ENCODE measurements at regions not wholly inside any gene's neighbourhood (a gene's known extent, or its start where the extent isn't known, plus 50 kb on each side); places are given as distances from the start of the nearest gene placed in this dataset.

DNA sequence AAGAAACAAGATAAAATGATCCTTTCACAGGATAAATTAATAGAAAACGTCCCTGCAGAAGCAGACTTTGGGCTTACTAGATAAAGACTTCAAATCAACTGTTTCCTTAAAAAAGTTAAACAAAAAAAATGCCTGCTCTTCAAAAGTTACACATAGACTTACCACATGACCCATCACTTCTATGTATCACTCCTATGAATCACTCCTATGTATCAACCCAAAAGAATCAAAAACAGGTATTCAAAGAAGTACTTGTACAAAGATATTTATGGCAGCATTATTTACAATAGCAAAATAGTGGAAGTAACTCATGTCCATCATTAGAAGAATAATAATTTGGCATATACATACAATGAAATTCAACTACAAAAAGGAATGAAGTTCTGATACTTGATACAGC is 56.3 kb upstream of the PRDM9 start:
- Histone ChIP-seq H3K9me3 (ENCODE audit: insufficient read depth, low read length) (no peaks in the 10 kb centered on the region), H3K9ac (ENCODE audit: insufficient read length, low read depth) (no peak overlapping the region), H3K4me1 (ENCODE audit: insufficient read depth, insufficient read length) (no peaks in the 10 kb centered on the region), H3K4me3 (ENCODE audit: insufficient read length, low read depth) (no peak overlapping the region), H3K27me3 (ENCODE audit: insufficient read depth, insufficient read length) (no peaks in the 10 kb centered on the region), H3K36me3 (ENCODE audit: insufficient read depth, insufficient read length, low read length) (no peaks in the 10 kb centered on the region)
- no peak for DNase-seq (ENCODE audit: low read depth, low spot score)
- TF ChIP-seq YY1 (IDR thresholded peaks at IDR 0.05; ENCODE audit: insufficient read depth, insufficient read length) (no peak), SUZ12 (IDR thresholded peaks at IDR 0.05; ENCODE audit: extremely low read depth, insufficient read depth, insufficient read length) (no peak), ZNF274 (IDR thresholded peaks at IDR 0.05; ENCODE audit: low read depth, low read length) (no peak)

DNA sequence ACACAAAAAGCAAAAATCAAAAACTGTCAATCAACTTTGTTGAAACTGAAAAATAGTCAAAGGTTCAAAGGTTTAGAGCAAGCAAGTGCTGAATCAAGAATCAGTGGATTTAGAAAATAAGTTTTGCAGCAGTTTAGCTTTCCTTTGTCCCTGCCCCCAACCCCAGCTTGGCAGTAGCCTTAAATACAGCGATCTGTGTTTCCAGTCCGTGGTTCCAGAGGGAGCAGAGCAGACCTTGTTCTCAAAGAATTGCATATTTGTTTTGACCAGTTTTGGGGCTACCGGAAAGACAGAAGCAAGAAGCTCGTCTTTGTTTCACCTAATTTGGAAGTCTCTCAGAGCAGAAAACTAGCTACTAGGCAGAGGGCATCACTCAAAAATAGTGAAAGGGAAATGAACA is 57.2 kb upstream of the PRDM9 start:
- no peaks in the 10 kb centered on the region for H3K36me3 ChIP-seq (ENCODE audit: insufficient read depth, insufficient read length, low read length)
- no peak overlapping the region for H3K4me3 ChIP-seq (ENCODE audit: insufficient read length, low read depth)
- no peak for DNase-seq (ENCODE audit: low read depth, low spot score)
- H3K4me1 ChIP-seq (ENCODE audit: insufficient read depth, insufficient read length) = no peaks in the 10 kb centered on the region
- H3K9me3 ChIP-seq (ENCODE audit: insufficient read depth, low read length) = no peaks in the 10 kb centered on the region
- no peak overlapping the region for H3K9ac ChIP-seq (ENCODE audit: insufficient read length, low read depth)
- H3K27me3 ChIP-seq (ENCODE audit: insufficient read depth, insufficient read length) = no peaks in the 10 kb centered on the region
- no peak for TF ChIP-seq SUZ12 (IDR thresholded peaks at IDR 0.05; ENCODE audit: extremely low read depth, insufficient read depth, insufficient read length)
- TF ChIP-seq ZNF274 (IDR thresholded peaks at IDR 0.05; ENCODE audit: low read depth, low read length) = no peak

DNA sequence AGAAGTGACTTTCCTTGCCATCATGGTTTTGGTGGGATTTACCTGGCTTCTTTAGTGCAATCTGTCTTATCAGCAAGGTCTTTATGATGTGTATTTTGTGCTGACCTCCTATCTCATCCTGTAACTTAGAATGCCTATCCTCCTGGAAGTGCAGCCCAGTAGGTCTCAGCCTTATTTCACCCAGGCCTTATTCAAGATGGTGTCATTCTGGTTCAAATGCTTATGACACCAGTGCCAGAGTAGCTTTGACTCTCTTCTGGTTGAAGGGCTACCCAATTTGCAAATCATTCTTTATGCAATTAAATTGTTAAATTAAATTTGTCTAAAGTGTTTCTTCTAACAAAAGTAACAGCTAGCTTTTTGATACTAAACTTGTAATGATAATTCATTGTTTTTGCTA is 58.8 kb upstream of the PRDM9 start:
- Histone ChIP-seq H3K27me3 (ENCODE audit: insufficient read depth, insufficient read length) (no peaks in the 10 kb centered on the region), H3K4me1 (ENCODE audit: insufficient read depth, insufficient read length) (no peaks in the 10 kb centered on the region), H3K4me3 (ENCODE audit: insufficient read length, low read depth) (no peak overlapping the region), H3K9me3 (ENCODE audit: insufficient read depth, low read length) (no peaks in the 10 kb centered on the region), H3K36me3 (ENCODE audit: insufficient read depth, insufficient read length, low read length) (no peaks in the 10 kb centered on the region), H3K9ac (ENCODE audit: insufficient read length, low read depth) (no peak overlapping the region)
- TF ChIP-seq SUZ12 (IDR thresholded peaks at IDR 0.05; ENCODE audit: extremely low read depth, insufficient read depth, insufficient read length) = no peak
- no peak for TF ChIP-seq YY1 (IDR thresholded peaks at IDR 0.05; ENCODE audit: insufficient read depth, insufficient read length)
- no peak for TF ChIP-seq ZNF274 (IDR thresholded peaks at IDR 0.05; ENCODE audit: low read depth, low read length)
- no peak for DNase-seq (ENCODE audit: low read depth, low spot score)

DNA sequence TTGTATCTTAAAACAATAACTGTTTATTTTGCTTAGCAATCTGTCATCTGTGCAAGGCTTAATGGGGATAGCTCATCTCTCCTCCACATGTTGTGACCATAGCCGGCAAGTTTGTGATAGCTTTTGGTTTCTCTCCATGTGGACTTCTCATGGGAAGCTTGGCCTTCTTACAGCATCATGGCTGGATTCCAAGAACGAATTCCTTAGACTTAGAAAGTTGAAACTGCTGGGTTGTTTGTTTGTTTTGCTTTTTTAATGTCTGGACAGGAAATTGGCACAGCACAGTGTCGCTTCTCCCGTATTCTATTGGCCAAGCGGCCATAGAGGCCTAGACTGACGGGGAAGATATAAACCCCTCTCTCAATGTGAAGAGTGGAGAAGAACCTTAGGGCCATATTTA is 61.0 kb upstream of the PRDM9 start:
- Histone ChIP-seq H3K27me3 (ENCODE audit: insufficient read depth, insufficient read length) (no peaks in the 10 kb centered on the region), H3K9ac (ENCODE audit: insufficient read length, low read depth) (no peak overlapping the region), H3K4me1 (ENCODE audit: insufficient read depth, insufficient read length) (no peaks in the 10 kb centered on the region), H3K4me3 (ENCODE audit: insufficient read length, low read depth) (no peak overlapping the region), H3K9me3 (ENCODE audit: insufficient read depth, low read length) (no peaks in the 10 kb centered on the region), H3K36me3 (ENCODE audit: insufficient read depth, insufficient read length, low read length) (no peaks in the 10 kb centered on the region)
- TF ChIP-seq YY1 (IDR thresholded peaks at IDR 0.05; ENCODE audit: insufficient read depth, insufficient read length) (no peak), SUZ12 (IDR thresholded peaks at IDR 0.05; ENCODE audit: extremely low read depth, insufficient read depth, insufficient read length) (no peak), ZNF274 (IDR thresholded peaks at IDR 0.05; ENCODE audit: low read depth, low read length) (no peak)
- no peak for DNase-seq (ENCODE audit: low read depth, low spot score)

DNA sequence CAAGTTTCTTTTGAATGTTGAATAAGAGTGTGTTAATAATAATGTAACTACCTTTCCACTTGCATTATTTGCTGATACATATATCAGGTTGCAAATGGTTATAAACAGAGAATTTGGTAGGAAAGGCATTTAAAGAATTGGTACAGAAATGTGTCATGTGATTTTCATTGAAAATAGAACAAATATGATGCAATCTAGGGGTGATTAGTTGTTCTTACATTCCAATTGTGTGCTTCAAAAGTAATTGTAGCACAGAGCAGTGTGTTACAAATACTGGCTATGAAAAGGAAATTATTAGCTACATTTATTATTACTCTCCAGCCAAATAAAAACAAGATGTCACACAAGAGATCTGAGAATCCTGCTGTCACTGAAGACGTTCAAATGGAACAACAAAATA is 61.8 kb upstream of the PRDM9 start:
- no peak overlapping the region for H3K9ac ChIP-seq (ENCODE audit: insufficient read length, low read depth)
- no peak for TF ChIP-seq ZNF274 (IDR thresholded peaks at IDR 0.05; ENCODE audit: low read depth, low read length)
- TF ChIP-seq YY1 (IDR thresholded peaks at IDR 0.05; ENCODE audit: insufficient read depth, insufficient read length) = no peak
- no peak for TF ChIP-seq SUZ12 (IDR thresholded peaks at IDR 0.05; ENCODE audit: extremely low read depth, insufficient read depth, insufficient read length)
- no peak for DNase-seq (ENCODE audit: low read depth, low spot score)
- H3K4me3 ChIP-seq (ENCODE audit: insufficient read length, low read depth) = no peak overlapping the region
- H3K36me3 ChIP-seq (ENCODE audit: insufficient read depth, insufficient read length, low read length) = no peaks in the 10 kb centered on the region
- no peaks in the 10 kb centered on the region for H3K27me3 ChIP-seq (ENCODE audit: insufficient read depth, insufficient read length)
- H3K9me3 ChIP-seq (ENCODE audit: insufficient read depth, low read length) = no peaks in the 10 kb centered on the region
- no peaks in the 10 kb centered on the region for H3K4me1 ChIP-seq (ENCODE audit: insufficient read depth, insufficient read length)

DNA sequence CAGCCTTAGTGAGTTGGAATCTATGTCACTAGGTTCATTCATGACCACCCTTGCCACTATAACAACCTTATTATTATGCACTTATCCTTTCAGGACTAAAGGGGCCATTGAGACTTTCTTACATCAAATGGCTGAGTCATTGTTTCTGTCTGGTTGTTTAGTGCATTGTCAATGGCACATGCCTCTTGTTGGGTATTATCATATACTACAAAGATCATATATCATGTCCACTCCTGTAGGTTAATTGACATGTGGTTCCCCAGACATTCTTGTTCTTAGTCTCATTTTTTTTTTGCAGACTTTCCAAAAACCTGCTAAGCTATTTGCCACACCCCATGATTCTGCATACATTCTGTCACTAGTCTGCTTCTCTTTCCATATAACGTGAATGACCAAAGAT is 66.7 kb upstream of the PRDM9 start:
- TF ChIP-seq SUZ12 (IDR thresholded peaks at IDR 0.05; ENCODE audit: extremely low read depth, insufficient read depth, insufficient read length) (no peak), ZNF274 (IDR thresholded peaks at IDR 0.05; ENCODE audit: low read depth, low read length) (no peak), YY1 (IDR thresholded peaks at IDR 0.05; ENCODE audit: insufficient read depth, insufficient read length) (no peak)
- Histone ChIP-seq H3K27me3 (ENCODE audit: insufficient read depth, insufficient read length) (no peaks in the 10 kb centered on the region), H3K4me3 (ENCODE audit: insufficient read length, low read depth) (no peak overlapping the region), H3K4me1 (ENCODE audit: insufficient read depth, insufficient read length) (no peaks in the 10 kb centered on the region), H3K9ac (ENCODE audit: insufficient read length, low read depth) (no peak overlapping the region), H3K9me3 (ENCODE audit: insufficient read depth, low read length) (no peaks in the 10 kb centered on the region), H3K36me3 (ENCODE audit: insufficient read depth, insufficient read length, low read length) (no peaks in the 10 kb centered on the region)
- DNase-seq (ENCODE audit: low read depth, low spot score) = no peak

DNA sequence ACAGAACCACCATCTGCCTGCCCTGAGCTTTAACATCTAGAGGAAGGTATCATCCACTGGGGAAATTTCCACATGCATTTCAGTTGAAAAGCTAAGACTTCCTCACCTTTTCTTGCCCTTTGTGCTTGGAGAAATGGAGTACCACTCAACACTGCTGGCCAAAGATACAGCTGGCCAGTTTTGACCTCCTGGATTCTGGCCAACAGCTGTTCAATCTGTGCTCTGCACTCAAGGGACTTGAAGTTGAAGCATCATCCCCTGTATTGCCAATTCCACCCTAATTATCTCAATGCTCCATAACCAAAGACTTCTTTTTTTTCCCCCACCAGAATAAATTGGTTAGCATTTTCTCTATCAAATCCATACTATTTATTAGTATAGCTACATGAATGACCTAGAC is 70.4 kb upstream of the PRDM9 start:
- TF ChIP-seq YY1 (IDR thresholded peaks at IDR 0.05; ENCODE audit: insufficient read depth, insufficient read length) = no peak
- TF ChIP-seq ZNF274 (IDR thresholded peaks at IDR 0.05; ENCODE audit: low read depth, low read length) = no peak
- no peak for TF ChIP-seq SUZ12 (IDR thresholded peaks at IDR 0.05; ENCODE audit: extremely low read depth, insufficient read depth, insufficient read length)
- no peak overlapping the region for H3K4me3 ChIP-seq (ENCODE audit: insufficient read length, low read depth)
- no peak overlapping the region for H3K9ac ChIP-seq (ENCODE audit: insufficient read length, low read depth)
- DNase-seq (ENCODE audit: low read depth, low spot score) = no peak
- no peaks in the 10 kb centered on the region for H3K4me1 ChIP-seq (ENCODE audit: insufficient read depth, insufficient read length)
- H3K9me3 ChIP-seq (ENCODE audit: insufficient read depth, low read length) = no peaks in the 10 kb centered on the region
- no peaks in the 10 kb centered on the region for H3K36me3 ChIP-seq (ENCODE audit: insufficient read depth, insufficient read length, low read length)
- no peaks in the 10 kb centered on the region for H3K27me3 ChIP-seq (ENCODE audit: insufficient read depth, insufficient read length)

All from NT2/D1 (cell line).